OCI-LY7 (cell line): ENCODE measurements at regions not wholly inside any gene's neighbourhood (a gene's known extent, or its start where the extent isn't known, plus 50 kb on each side); places are given as distances from the start of the nearest gene placed in this dataset.

ENCODE experiments used
- BruUV-seq: library from RNA; stranded (reverse); fragments of 400-500 nt; replicated peaks from 2 replicates; lab custom pipeline; 2021; lab: Mats Ljungman, UMichigan
- CTCF ChIA-PET: fragments of 300-600 bp; sonication (Branson Sonifier 250); formaldehyde crosslinking; loops from one replicate; lab custom pipeline; 2022; ENCODE audit warnings: antibody characterized with exemption; ENCODE audit not compliant: unreplicated experiment; lab: Charles Lee
- POLR2A ChIA-PET: fragments of 300-600 bp; sonication (Branson Sonifier 250); formaldehyde crosslinking; loops from one replicate; lab custom pipeline; 2022; ENCODE audit warnings: antibody characterized with exemption; lab: Charles Lee
- DNase-seq: peaks from one replicate; pipeline ENCODE4 v3.0.0-alpha.2; 2015; ENCODE audit warnings: low spot score
- H2AFZ ChIP-seq: fragments of 200-600 bp; sonication (generic), shearing (Covaris generic); 2 replicates; pipeline ENCODE4 v1.6.1; 2014; ENCODE audit warnings: mild to moderate bottlenecking, antibody characterized with exemption, low read length, moderate library complexity
- H3K27ac ChIP-seq: fragments of 200-600 bp; sonication (generic); 2 replicates; pipeline ENCODE4 v1.5.1; 2014; ENCODE audit warnings: mixed run types, low read depth, mild to moderate bottlenecking, moderate library complexity, low read length, inconsistent platforms; ENCODE audit not compliant: poor library complexity, severe bottlenecking
- H3K36me3 ChIP-seq: fragments of 200-600 bp; sonication (generic); 2 replicates; pipeline ENCODE4 v1.6.1; 2014; ENCODE audit warnings: mild to moderate bottlenecking, antibody characterized with exemption, low read length, moderate library complexity, mixed read lengths; ENCODE audit not compliant: insufficient read depth
- H3K4me1 ChIP-seq: fragments of 200-600 bp; sonication (generic); 2 replicates; pipeline ENCODE4 v1.5.1; 2014; ENCODE audit warnings: mild to moderate bottlenecking, low read length; ENCODE audit not compliant: insufficient read depth, poor library complexity, severe bottlenecking
- H3K4me2 ChIP-seq: fragments of 200-600 bp; sonication (generic); 2 replicates; pipeline ENCODE4 v1.6.1; 2014; ENCODE audit warnings: mild to moderate bottlenecking, low read length
- H3K4me3 ChIP-seq: fragments of 200-600 bp; sonication (generic); 2 replicates; pipeline ENCODE4 v1.5.1; 2014; ENCODE audit warnings: mild to moderate bottlenecking, low read depth, low read length; ENCODE audit not compliant: poor library complexity, severe bottlenecking
- H3K79me2 ChIP-seq: fragments of 200-600 bp; sonication (generic); 2 replicates; pipeline ENCODE4 v1.6.1; 2016; ENCODE audit warnings: low read depth, mild to moderate bottlenecking, low read length, moderate library complexity, mixed read lengths; ENCODE audit not compliant: insufficient read depth
- H3K9me2 ChIP-seq: fragments of 200-600 bp; sonication (generic); 2 replicates; pipeline ENCODE4 v1.6.1; 2016; ENCODE audit warnings: mild to moderate bottlenecking, low read length, mixed read lengths; ENCODE audit not compliant: insufficient read depth
- H3K9me3 ChIP-seq: fragments of 200-600 bp; sonication (generic); 2 replicates; pipeline ENCODE4 v1.6.1; 2014; ENCODE audit warnings: mild to moderate bottlenecking, mixed run types, low read length, mixed read lengths
- H4K20me1 ChIP-seq: fragments of 200-600 bp; sonication (generic); 2 replicates; pipeline ENCODE4 v1.6.1; 2014; ENCODE audit warnings: mild to moderate bottlenecking, antibody characterized with exemption, low read length, moderate library complexity, mixed read lengths; ENCODE audit not compliant: insufficient read depth
- EZH2phosphoT487 ChIP-seq: fragments of 200-600 bp; sonication (generic); IDR thresholded peaks from 2 replicates; pipeline ENCODE4 v1.6.1; 2018; ENCODE audit warnings: low read depth, borderline replicate concordance, mild to moderate bottlenecking, mixed run types, antibody characterized with exemption, low read length, moderate library complexity, mixed read lengths
- intact Hi-C: fragments of 100-400 bp; cut with micrococcal nuclease; formaldehyde crosslinking; loops from one replicate; pipeline ENCODE4 v1.10.0; 2022; ENCODE audit not compliant: unreplicated experiment
- TF ChIP-seq, protein P1 (sequence below): fragments of 200-600 bp; sonication (generic); conservative IDR thresholded peaks from 2 replicates; pipeline ENCODE4 v1.5.1; 2014; ENCODE audit warnings: mild to moderate bottlenecking, antibody characterized with exemption, low read length, moderate library complexity, mixed read lengths

DNA sequence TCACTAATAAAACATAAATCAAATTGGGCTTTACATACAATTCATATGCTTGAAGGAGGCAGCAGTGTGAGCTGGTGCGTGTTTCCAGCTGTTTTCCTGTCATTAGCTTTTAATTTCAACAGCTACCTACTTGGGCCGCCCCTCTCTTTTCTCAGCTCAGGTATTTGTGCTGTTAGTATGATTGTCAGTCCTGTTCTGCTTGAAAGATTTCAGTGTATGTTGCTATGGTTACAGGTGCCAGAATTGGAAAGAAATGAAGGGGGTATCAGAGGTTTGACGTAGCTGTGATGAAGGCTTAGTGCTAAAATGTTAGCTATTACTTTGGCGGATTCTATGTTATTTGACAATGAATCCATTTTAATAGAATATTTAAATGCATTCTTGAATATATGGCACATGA is 440.3 kb downstream of the ZIC3 start:
- Histone ChIP-seq H3K9me2 (no peaks in the 10 kb centered on the region), H3K4me1 (no peaks in the 10 kb centered on the region), H3K4me3 (no peak overlapping the region), H3K79me2 (no peaks in the 10 kb centered on the region), H3K4me2 (no peak overlapping the region), H3K27ac (no peak overlapping the region), H3K36me3 (no peaks in the 10 kb centered on the region), H2AFZ (no peak overlapping the region), H4K20me1 (no peaks in the 10 kb centered on the region), H3K9me3 (no peaks in the 10 kb centered on the region)
- CTCF ChIA-PET, result no interaction called here
- TF ChIP-seq EZH2phosphoT487, result no peak
- TF ChIP-seq, protein P1, sequence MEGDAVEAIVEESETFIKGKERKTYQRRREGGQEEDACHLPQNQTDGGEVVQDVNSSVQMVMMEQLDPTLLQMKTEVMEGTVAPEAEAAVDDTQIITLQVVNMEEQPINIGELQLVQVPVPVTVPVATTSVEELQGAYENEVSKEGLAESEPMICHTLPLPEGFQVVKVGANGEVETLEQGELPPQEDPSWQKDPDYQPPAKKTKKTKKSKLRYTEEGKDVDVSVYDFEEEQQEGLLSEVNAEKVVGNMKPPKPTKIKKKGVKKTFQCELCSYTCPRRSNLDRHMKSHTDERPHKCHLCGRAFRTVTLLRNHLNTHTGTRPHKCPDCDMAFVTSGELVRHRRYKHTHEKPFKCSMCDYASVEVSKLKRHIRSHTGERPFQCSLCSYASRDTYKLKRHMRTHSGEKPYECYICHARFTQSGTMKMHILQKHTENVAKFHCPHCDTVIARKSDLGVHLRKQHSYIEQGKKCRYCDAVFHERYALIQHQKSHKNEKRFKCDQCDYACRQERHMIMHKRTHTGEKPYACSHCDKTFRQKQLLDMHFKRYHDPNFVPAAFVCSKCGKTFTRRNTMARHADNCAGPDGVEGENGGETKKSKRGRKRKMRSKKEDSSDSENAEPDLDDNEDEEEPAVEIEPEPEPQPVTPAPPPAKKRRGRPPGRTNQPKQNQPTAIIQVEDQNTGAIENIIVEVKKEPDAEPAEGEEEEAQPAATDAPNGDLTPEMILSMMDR, result no peak
- intact Hi-C loops, result no loop called here
- no TSS peak for BruUV-seq
- no peak for DNase-seq
- POLR2A ChIA-PET, result no interaction called here

DNA sequence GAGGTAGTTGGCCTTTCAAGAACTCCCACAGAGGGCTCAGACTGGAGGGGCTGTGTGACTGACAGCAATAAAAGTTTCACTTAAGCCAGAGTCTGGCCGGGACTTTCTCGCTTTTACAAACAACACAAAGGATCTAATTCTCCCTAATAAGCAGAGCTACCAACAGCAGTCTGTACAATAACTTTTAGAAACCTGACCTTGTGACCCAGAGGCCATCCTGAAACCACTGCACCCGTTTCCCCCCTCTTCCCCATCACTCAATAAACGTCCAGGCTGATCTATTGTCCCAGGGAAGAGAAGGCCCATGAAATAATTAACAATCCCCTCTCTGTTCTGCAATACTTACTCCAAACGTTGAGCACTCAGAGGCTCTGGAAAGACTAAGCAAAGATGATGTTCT is 442.4 kb downstream of the ZIC3 start:
- Histone ChIP-seq H3K36me3 (no peaks in the 10 kb centered on the region), H3K4me3 (no peak overlapping the region), H2AFZ (no peak overlapping the region), H4K20me1 (no peaks in the 10 kb centered on the region), H3K27ac (no peak overlapping the region), H3K4me1 (no peaks in the 10 kb centered on the region), H3K9me2 (no peaks in the 10 kb centered on the region), H3K4me2 (no peak overlapping the region), H3K79me2 (no peaks in the 10 kb centered on the region), H3K9me3 (no peaks in the 10 kb centered on the region)
- ChIA-PET CTCF (no interaction called here), POLR2A (no interaction called here)
- no peak for DNase-seq
- no TSS peak for BruUV-seq
- no peak for TF ChIP-seq EZH2phosphoT487
- TF ChIP-seq, protein P1, result no peak
- intact Hi-C loops, result no loop called here

DNA sequence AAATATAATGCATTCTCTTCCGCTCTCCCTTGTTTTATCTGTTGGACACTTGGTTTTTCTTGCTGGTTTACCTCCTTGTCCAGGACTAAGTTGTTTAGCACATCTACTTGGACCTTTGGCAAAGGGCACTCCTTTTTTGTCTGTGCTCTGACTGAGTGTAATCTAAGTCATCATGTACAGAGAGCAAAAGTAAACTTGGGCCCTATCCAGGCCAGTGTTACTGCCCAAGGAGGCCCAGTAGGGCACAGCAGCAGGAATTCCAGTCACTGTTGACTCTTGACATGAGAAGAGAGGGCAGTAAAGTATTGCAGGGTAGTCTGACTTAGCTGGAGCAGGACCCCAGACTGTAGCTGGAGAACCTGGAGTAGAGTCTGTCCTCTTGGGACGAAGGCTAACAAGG is 445.5 kb downstream of the ZIC3 start:
- H3K9me3 ChIP-seq, result no peaks in the 10 kb centered on the region
- no peaks in the 10 kb centered on the region for H3K9me2 ChIP-seq
- TF ChIP-seq, protein P1, result no peak
- no peak for TF ChIP-seq EZH2phosphoT487
- H3K4me1 ChIP-seq, result no peaks in the 10 kb centered on the region
- no TSS peak for BruUV-seq
- H3K36me3 ChIP-seq, result no peaks in the 10 kb centered on the region
- H3K27ac ChIP-seq, result no peak overlapping the region
- no peak overlapping the region for H2AFZ ChIP-seq
- H3K79me2 ChIP-seq, result no peaks in the 10 kb centered on the region
- no peaks in the 10 kb centered on the region for H4K20me1 ChIP-seq
- ChIA-PET CTCF (no interaction called here), POLR2A (no interaction called here)
- intact Hi-C loops, result no loop called here
- H3K4me2 ChIP-seq, result no peak overlapping the region
- DNase-seq, result no peak
- H3K4me3 ChIP-seq, result no peak overlapping the region
